Spleen (tissue), 11 donors: ENCODE measurements at regions not wholly inside any gene's neighbourhood (a gene's known extent, or its start where the extent isn't known, plus 50 kb on each side); places are given as distances from the start of the nearest gene placed in this dataset.

ENCODE experiments used
- DNase-seq: peaks from one replicate; pipeline ENCODE4 v3.0.0-alpha.2; 2020
- H3K27ac ChIP-seq, 8 donors: fragments of 200-600 bp; sonication (generic) in 7 of 8; 1 replicate in 4 of 8; 2 replicates in 4 of 8; pipeline versions ENCODE4 v1.5.0 to v1.8.0; 2016 to 2021; ENCODE audit warnings: inconsistent platforms in 4 of 8, mild to moderate bottlenecking in 4 of 8, moderate library complexity in 1 of 8
- H3K27me3 ChIP-seq, 7 donors: fragments of 200-600 bp; sonication (generic) in 6 of 7; replicated peaks in 1 of 7; 1 replicate in 4 of 7; 2 replicates in 3 of 7; pipeline versions ENCODE4 v1.5.0 to v1.8.0; 2016 to 2021; ENCODE audit warnings: inconsistent platforms in 3 of 7, mild to moderate bottlenecking in 1 of 7
- H3K36me3 ChIP-seq, 6 donors: fragments of 200-600 bp; sonication (generic) in 5 of 6; 1 replicate in 4 of 6; 2 replicates in 2 of 6; pipeline versions ENCODE4 v1.5.0 to v1.8.0; 2016 to 2021; ENCODE audit warnings: inconsistent platforms in 2 of 6
- H3K4me1 ChIP-seq, 6 donors: fragments of 200-600 bp; sonication (generic) in 5 of 6; 1 replicate in 3 of 6; 2 replicates in 3 of 6; pipeline versions ENCODE4 v1.5.0 to v1.8.0; 2016 to 2021; ENCODE audit warnings: inconsistent platforms in 3 of 6
- H3K4me3 ChIP-seq, 8 donors: fragments of 200-600 bp; sonication (generic) in 7 of 8; 1 replicate in 4 of 8; 2 replicates in 4 of 8; pipeline versions ENCODE4 v1.5.0 to v1.8.0; 2016 to 2021; ENCODE audit warnings: inconsistent platforms in 4 of 8, mild to moderate bottlenecking in 4 of 8, moderate library complexity in 2 of 8
- H3K9me3 ChIP-seq, 8 donors: fragments of 200-600 bp; sonication (generic) in 7 of 8; 1 replicate in 4 of 8; 2 replicates in 4 of 8; pipeline versions ENCODE4 v1.5.0 to v1.8.0; 2016 to 2021; ENCODE audit warnings: inconsistent platforms in 4 of 8
- POLR2A ChIP-seq, 3 donors: fragments of 450-650 bp; IDR thresholded peaks; one replicate each; pipeline ENCODE4 v1.5.1; 2017; ENCODE audit warnings: antibody characterized with exemption in 3 of 3, mild to moderate bottlenecking in 1 of 3
- POLR2AphosphoS5 ChIP-seq, 3 donors: sonication (generic); formaldehyde crosslinking; IDR thresholded peaks; one replicate each; pipeline ENCODE4 v1.5.1; 2017; ENCODE audit warnings: antibody characterized with exemption in 3 of 3
- WGBS, 5 donors: extraction: QIAGEN DNeasy Blood & Tissue Kit in 3 of 5; methylation state at CpG; one replicate each; pipeline versions ENCODE4 v1.1.5 to v1.1.7; 2013 to 2018; 5-methylcytosine and 5-hydroxymethylcytosine counted together
- intact Hi-C: fragments of 100-400 bp; cut with DNase I; formaldehyde crosslinking; loops from one replicate; pipeline ENCODE4 v1.15.0; 2023; ENCODE audit warnings: low total_unique reads
- TF ChIP-seq, protein P1 (sequence below), 11 experiments: fragments of 200-600 bp in 7 of 11; fragments of 450-650 bp in 4 of 11; sonication (generic) in 4 of 11; IDR thresholded peaks in 8 of 11; conservative IDR thresholded peaks in 3 of 11; 1 replicate in 7 of 11; 2 replicates in 4 of 11; pipeline versions ENCODE4 v1.4.0 to v1.8.0; 2016 to 2021; ENCODE audit warnings: antibody characterized with exemption in 11 of 11, inconsistent platforms in 4 of 11, mild to moderate bottlenecking in 1 of 11
- donor health status: healthy with polysubstance abuse.
- donor health status: DM: no; HTN: no; CAD: no; lungs with moderate emphysema.
- donor health status: DM: no; HTN: no; CAD: no.
- donor health status: Bipolar disorder and iron deficiency.
- donor health status: healthy.
- donor health status: DM: no; HTN: no; CAD: no.
- donor health status: DM: yes; HTN: yes; CAD: no.

DNA sequence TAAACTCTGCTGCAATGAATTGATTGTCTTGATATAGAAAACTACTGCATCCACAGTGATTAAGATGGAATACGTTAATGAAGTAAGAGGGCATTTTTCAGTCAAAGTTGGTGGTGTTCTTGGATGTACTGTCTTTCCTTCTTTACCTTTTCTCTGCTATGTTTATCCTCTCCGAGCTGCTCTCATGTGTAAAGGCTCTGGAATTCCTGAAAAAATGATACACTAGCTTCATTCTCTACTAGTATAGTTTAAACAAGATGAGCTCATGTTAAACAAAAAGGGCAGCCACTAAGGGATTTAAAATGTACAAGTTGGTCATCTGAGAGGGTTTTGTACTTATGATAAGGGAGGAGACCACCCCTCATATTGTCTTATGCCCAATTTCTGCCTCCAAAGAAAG, 504.6 kb upstream of the NECTIN3 start:
- Histone ChIP-seq H3K4me1 (no peaks in the 10 kb centered on the region), H3K9me3 (peaks cover 0 to under 1% (median 0%) of the 10 kb centered on the region in 8 donors), H3K36me3 (no peaks in the 10 kb centered on the region), H3K27ac (no peak overlapping the region), H3K4me3 (no peak overlapping the region), H3K27me3 (no peaks in the 10 kb centered on the region)
- WGBS, 5 donors: 58 to 74% (median 68%) methylated on average over 2 of the region's 2 CpGs
- no peak for TF ChIP-seq POLR2A (IDR thresholded peaks at IDR 0.05)
- no peak for DNase-seq
- intact Hi-C loops: no loop called here

DNA sequence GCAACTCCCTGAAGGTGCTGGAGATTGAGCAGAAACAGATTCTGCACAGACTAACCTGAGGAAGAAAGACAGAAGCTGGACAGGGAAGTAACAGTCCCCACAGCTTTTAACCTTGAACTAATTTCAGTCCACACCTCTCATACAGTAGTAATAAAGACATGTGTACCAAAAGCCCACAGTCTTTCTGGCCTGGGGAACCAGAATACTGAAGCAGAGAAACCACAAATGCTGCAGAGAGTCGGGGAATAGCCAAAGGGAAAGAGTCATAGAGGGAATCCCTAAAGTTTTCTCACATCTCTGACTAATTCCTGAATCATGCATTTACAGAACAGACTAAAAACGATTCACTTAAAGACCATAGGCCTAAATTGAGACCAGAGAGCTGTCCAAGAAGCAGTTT, 503.4 kb upstream of the NECTIN3 start:
- 44 to 61% (median 47%) methylated on average over 2 of the region's 2 CpGs for WGBS, 5 donors
- no peaks in the 10 kb centered on the region for H3K27me3 ChIP-seq
- no peak overlapping the region for H3K27ac ChIP-seq
- no peaks in the 10 kb centered on the region for H3K4me1 ChIP-seq
- no peak overlapping the region for H3K4me3 ChIP-seq
- intact Hi-C loops: no loop called here
- peaks cover 0 to 4% (median 0%) of the 10 kb centered on the region in 8 donors for H3K9me3 ChIP-seq
- no peaks in the 10 kb centered on the region for H3K36me3 ChIP-seq
- no peak for TF ChIP-seq POLR2AphosphoS5 (IDR thresholded peaks at IDR 0.05)
- TF ChIP-seq, protein P1, sequence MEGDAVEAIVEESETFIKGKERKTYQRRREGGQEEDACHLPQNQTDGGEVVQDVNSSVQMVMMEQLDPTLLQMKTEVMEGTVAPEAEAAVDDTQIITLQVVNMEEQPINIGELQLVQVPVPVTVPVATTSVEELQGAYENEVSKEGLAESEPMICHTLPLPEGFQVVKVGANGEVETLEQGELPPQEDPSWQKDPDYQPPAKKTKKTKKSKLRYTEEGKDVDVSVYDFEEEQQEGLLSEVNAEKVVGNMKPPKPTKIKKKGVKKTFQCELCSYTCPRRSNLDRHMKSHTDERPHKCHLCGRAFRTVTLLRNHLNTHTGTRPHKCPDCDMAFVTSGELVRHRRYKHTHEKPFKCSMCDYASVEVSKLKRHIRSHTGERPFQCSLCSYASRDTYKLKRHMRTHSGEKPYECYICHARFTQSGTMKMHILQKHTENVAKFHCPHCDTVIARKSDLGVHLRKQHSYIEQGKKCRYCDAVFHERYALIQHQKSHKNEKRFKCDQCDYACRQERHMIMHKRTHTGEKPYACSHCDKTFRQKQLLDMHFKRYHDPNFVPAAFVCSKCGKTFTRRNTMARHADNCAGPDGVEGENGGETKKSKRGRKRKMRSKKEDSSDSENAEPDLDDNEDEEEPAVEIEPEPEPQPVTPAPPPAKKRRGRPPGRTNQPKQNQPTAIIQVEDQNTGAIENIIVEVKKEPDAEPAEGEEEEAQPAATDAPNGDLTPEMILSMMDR (IDR thresholded peaks at IDR 0.05 in 8 of 11, conservative IDR thresholded peaks at IDR 0.05 in 3 of 11): no peak
- DNase-seq: no peak

DNA sequence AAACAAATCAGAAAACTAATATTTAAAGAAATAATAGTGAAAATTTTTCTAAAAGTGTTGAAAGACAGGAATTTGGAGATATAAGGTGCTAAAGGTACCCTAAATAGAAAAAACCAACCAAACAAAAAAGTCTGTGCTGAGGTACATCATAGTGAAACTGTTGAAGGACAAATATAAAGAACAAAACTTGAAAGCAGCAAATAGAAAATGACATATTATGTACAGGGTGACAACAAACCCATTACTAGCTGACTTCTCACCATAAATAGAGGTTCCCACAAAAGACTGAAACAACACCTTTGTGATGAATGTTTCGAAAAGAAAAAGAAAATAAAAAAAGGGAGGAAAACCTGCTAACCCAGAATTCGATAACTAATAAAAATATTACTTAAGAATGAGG, 502.5 kb upstream of the NECTIN3 start:
- no peak for DNase-seq
- H3K9me3 ChIP-seq: peaks cover 0 to 4% (median 0%) of the 10 kb centered on the region in 8 donors
- no peak overlapping the region for H3K27ac ChIP-seq
- intact Hi-C loops: no loop called here
- no peaks in the 10 kb centered on the region for H3K4me1 ChIP-seq
- no peaks in the 10 kb centered on the region for H3K27me3 ChIP-seq
- TF ChIP-seq POLR2AphosphoS5 (IDR thresholded peaks at IDR 0.05) (no peak), POLR2A (IDR thresholded peaks at IDR 0.05) (no peak)
- TF ChIP-seq, protein P1 (IDR thresholded peaks at IDR 0.05 in 8 of 11, conservative IDR thresholded peaks at IDR 0.05 in 3 of 11): no peak
- no peak overlapping the region for H3K4me3 ChIP-seq
- H3K36me3 ChIP-seq: no peaks in the 10 kb centered on the region
- WGBS, 5 donors: 56 to 79% (median 68%) methylated on average over 2 of the region's 2 CpGs

DNA sequence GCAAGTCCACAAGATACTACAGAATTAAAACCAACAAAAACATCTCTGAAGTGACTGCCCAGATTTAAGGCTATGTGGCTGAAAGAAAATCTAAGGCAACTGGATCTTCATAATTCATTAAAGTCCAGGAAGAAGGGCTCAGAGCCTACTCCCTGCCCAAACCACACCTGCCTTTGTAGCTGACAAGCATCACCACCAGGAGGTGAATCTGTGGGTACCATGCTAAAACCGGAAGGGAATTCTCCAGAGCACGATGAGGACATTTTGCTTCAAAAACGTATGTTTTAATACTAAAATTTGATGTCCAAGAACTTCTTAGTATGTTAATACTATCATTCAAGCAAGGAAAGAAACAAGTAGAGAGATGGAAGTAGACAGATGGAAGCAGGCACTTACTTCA, 495.9 kb upstream of the NECTIN3 start:
- DNase-seq: no peak
- Histone ChIP-seq H3K4me1 (no peaks in the 10 kb centered on the region), H3K36me3 (no peaks in the 10 kb centered on the region), H3K27me3 (no peaks in the 10 kb centered on the region), H3K9me3 (peaks cover 0 to 4% (median 0%) of the 10 kb centered on the region in 8 donors), H3K4me3 (no peak overlapping the region), H3K27ac (no peak overlapping the region)
- TF ChIP-seq, protein P1 (IDR thresholded peaks at IDR 0.05 in 8 of 11, conservative IDR thresholded peaks at IDR 0.05 in 3 of 11): no peak
- no peak for TF ChIP-seq POLR2A (IDR thresholded peaks at IDR 0.05)
- no peak for TF ChIP-seq POLR2AphosphoS5 (IDR thresholded peaks at IDR 0.05)
- intact Hi-C loops: no loop called here
- WGBS, 5 donors: 76 to 82% (median 77%) methylated on average over 3 of the region's 3 CpGs

DNA sequence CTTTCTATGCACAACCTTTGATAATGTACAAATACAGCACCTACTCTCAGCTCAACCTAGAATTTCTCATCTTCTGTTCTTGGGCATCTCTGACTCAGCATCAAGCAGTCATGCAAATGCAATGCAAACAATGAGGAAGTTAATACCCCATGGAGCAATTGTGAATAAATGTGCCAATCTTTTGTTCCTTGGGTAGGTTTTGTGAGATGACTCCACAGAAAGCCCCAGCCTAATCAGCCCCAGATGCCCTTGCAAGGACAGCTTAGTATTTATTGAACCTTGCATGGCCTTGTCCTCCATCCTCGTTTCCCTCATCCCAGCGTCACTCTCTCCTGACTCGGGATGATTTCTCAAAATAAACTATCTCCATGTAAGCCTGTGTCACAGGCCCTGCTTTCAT, 494.7 kb upstream of the NECTIN3 start:
- Histone ChIP-seq H3K27me3 (no peaks in the 10 kb centered on the region), H3K36me3 (no peaks in the 10 kb centered on the region), H3K9me3 (peaks cover 0 to 9% (median 0%) of the 10 kb centered on the region in 8 donors), H3K4me3 (no peak overlapping the region), H3K4me1 (no peaks in the 10 kb centered on the region), H3K27ac (no peak overlapping the region)
- no peak for TF ChIP-seq POLR2AphosphoS5 (IDR thresholded peaks at IDR 0.05)
- TF ChIP-seq POLR2A (IDR thresholded peaks at IDR 0.05): no peak
- TF ChIP-seq, protein P1 (IDR thresholded peaks at IDR 0.05 in 8 of 11, conservative IDR thresholded peaks at IDR 0.05 in 3 of 11): no peak
- intact Hi-C loops: no loop called here
- DNase-seq: no peak
- WGBS, 5 donors: 59 to 78% (median 67%) methylated on average over 3 of the region's 3 CpGs
